Suprapubic skin (tissue), 3 donors: ENCODE measurements at regions not wholly inside any gene's neighbourhood (a gene's known extent, or its start where the extent isn't known, plus 50 kb on each side); places are given as distances from the start of the nearest gene placed in this dataset.

Source experiments
- CTCF ChIP-seq, 2 donors: fragments of 200-600 bp in 1 of 2; fragments of 450-650 bp in 1 of 2; sonication (generic) in 1 of 2; IDR thresholded peaks; one replicate each; pipeline ENCODE4 v1.5.1; 2016 to 2019; ENCODE audit warnings: antibody characterized with exemption in 2 of 2, mild to moderate bottlenecking in 1 of 2, moderate library complexity in 1 of 2
- EP300 ChIP-seq: sonication (generic); formaldehyde crosslinking; IDR thresholded peaks from one replicate; pipeline ENCODE4 v1.6.1; 2017; ENCODE audit warnings: antibody characterized with exemption
- POLR2A ChIP-seq, 2 donors: fragments of 450-650 bp; IDR thresholded peaks; one replicate each; pipeline ENCODE4 v1.6.1; 2017; ENCODE audit warnings: antibody characterized with exemption in 2 of 2, mild to moderate bottlenecking in 2 of 2, moderate library complexity in 2 of 2

GRCh38 chr4:4754641-4755040 is 104.8 kb upstream of the MSX1 start:
- TF ChIP-seq CTCF (IDR thresholded peaks at IDR 0.05) (no peak), POLR2A (IDR thresholded peaks at IDR 0.05) (no peak), EP300 (no peak)
